GM23248 (cell line): ENCODE measurements at regions not wholly inside any gene's neighbourhood (a gene's known extent, or its start where the extent isn't known, plus 50 kb on each side); places are given as distances from the start of the nearest gene placed in this dataset.
A peak's percentile ranks its signal among the peaks of the same experiment; 100 is the strongest.

ENCODE experiments used
- DNase-seq: peaks from one replicate; pipeline ENCODE4 v3.0.0-alpha.2; 2015
- H2AFZ ChIP-seq: fragments of 200-600 bp; sonication (generic); 2 replicates; pipeline ENCODE4 v1.6.1; 2016; ENCODE audit warnings: antibody characterized with exemption
- H3F3A ChIP-seq: fragments of 200-600 bp; sonication (generic); 2 replicates; pipeline ENCODE4 v1.6.1; 2016; ENCODE audit warnings: mild to moderate bottlenecking, antibody characterized with exemption, mixed run types; ENCODE audit not compliant: insufficient read depth
- H3K27ac ChIP-seq: fragments of 200-600 bp; sonication (generic); 2 replicates; pipeline ENCODE4 v1.5.1; 2016; ENCODE audit warnings: mild to moderate bottlenecking
- H3K27me3 ChIP-seq: fragments of 200-600 bp; sonication (generic); replicated peaks from 2 replicates; pipeline ENCODE4 v1.6.1; 2016; ENCODE audit warnings: mild to moderate bottlenecking; ENCODE audit not compliant: insufficient read depth
- H3K36me3 ChIP-seq: fragments of 200-600 bp; sonication (generic); 2 replicates; pipeline ENCODE4 v1.6.1; 2016; ENCODE audit warnings: low read depth, mild to moderate bottlenecking
- H3K4me1 ChIP-seq: fragments of 200-600 bp; sonication (generic); 2 replicates; pipeline ENCODE4 v1.6.1; 2016; ENCODE audit warnings: mild to moderate bottlenecking; ENCODE audit not compliant: insufficient read depth
- H3K4me2 ChIP-seq: fragments of 200-600 bp; sonication (generic); one replicate; pipeline ENCODE4 v1.6.1; 2016; ENCODE audit warnings: mild to moderate bottlenecking; ENCODE audit not compliant: unreplicated experiment
- H3K4me3 ChIP-seq: fragments of 200-600 bp; sonication (generic); 2 replicates; pipeline ENCODE4 v1.5.1; 2016; ENCODE audit warnings: mild to moderate bottlenecking
- H3K79me2 ChIP-seq: fragments of 200-600 bp; sonication (generic); 2 replicates; pipeline ENCODE4 v1.6.1; 2016; ENCODE audit warnings: mild to moderate bottlenecking; ENCODE audit not compliant: insufficient read depth
- H3K9ac ChIP-seq: fragments of 200-600 bp; sonication (generic); 2 replicates; pipeline ENCODE4 v1.6.1; 2016; ENCODE audit warnings: mild to moderate bottlenecking
- H3K9me2 ChIP-seq: fragments of 200-600 bp; sonication (generic); 2 replicates; pipeline ENCODE4 v1.6.1; 2016; ENCODE audit warnings: mixed run types, mild to moderate bottlenecking, moderate library complexity; ENCODE audit not compliant: insufficient read depth
- H3K9me3 ChIP-seq: fragments of 200-600 bp; sonication (generic); one replicate; pipeline ENCODE4 v1.6.1; 2017; ENCODE audit warnings: low read depth
- H4K20me1 ChIP-seq: fragments of 200-600 bp; sonication (generic); 2 replicates; pipeline ENCODE4 v1.6.0; 2016; ENCODE audit not compliant: insufficient read depth
- EZH2 ChIP-seq: fragments of 200-600 bp; sonication (generic); IDR thresholded peaks from 2 replicates; pipeline ENCODE4 v1.6.1; 2018; ENCODE audit warnings: antibody characterized with exemption, mild to moderate bottlenecking; ENCODE audit not compliant: insufficient read depth, poor library complexity, severe bottlenecking
- EZH2phosphoT487 ChIP-seq: fragments of 200-600 bp; sonication (generic); IDR thresholded peaks from 2 replicates; pipeline ENCODE4 v1.6.1; 2018; ENCODE audit warnings: antibody characterized with exemption, moderate library complexity, mild to moderate bottlenecking, low read depth; ENCODE audit not compliant: insufficient read depth
- WGBS, 2 experiments: methylation state at CpG; one replicate each; pipeline ENCODE4 v1.1.6; 2015 to 2017; ENCODE audit warnings: low lambda C conversion rate in 2 of 2, low coverage in 1 of 2; ENCODE audit errors: missing lambda C conversion rate in 2 of 2; 5-methylcytosine and 5-hydroxymethylcytosine counted together
- in situ Hi-C: fragments of 300-500 bp; cut with MboI; formaldehyde crosslinking; loops from 2 replicates; pipeline ENCODE4 v1.15.0; 2020

GRCh38 chr6:144612811-144613210, 327.7 kb downstream of the UTRN start:
- no peaks in the 10 kb centered on the region for H3K79me2 ChIP-seq
- no peak overlapping the region for H3K27ac ChIP-seq
- no peak overlapping the region for H3K4me2 ChIP-seq
- H2AFZ ChIP-seq, result no peak overlapping the region
- no peak for TF ChIP-seq EZH2
- TF ChIP-seq EZH2phosphoT487, result no peak
- in situ Hi-C loops, result no loop called here
- WGBS, 2 experiments, result 58 to 63% methylated on average over 1 of the region's 1 CpG
- H3K4me3 ChIP-seq, result no peak overlapping the region
- no peaks in the 10 kb centered on the region for H3K27me3 ChIP-seq
- H3K4me1 ChIP-seq, result no peaks in the 10 kb centered on the region
- H3K36me3 ChIP-seq, result no peaks in the 10 kb centered on the region
- no peaks in the 10 kb centered on the region for H3K9me3 ChIP-seq
- H3K9me2 ChIP-seq, result peaks cover 5% of the 10 kb centered on the region; the same call in 1 of the 2 replicates
- H3F3A ChIP-seq, result no peaks in the 10 kb centered on the region
- no peaks in the 10 kb centered on the region for H4K20me1 ChIP-seq
- no peak for DNase-seq
- no peak overlapping the region for H3K9ac ChIP-seq

- Histone ChIP-seq H3K9ac (no peak overlapping the region), H3K27ac (no peak overlapping the region), H3K27me3 (no peaks in the 10 kb centered on the region), H3K9me3 (no peaks in the 10 kb centered on the region), H2AFZ (no peak overlapping the region), H3K79me2 (no peaks in the 10 kb centered on the region), H3K36me3 (no peaks in the 10 kb centered on the region), H3K4me2 (no peak overlapping the region), H3K9me2 (peaks cover 5% of the 10 kb centered on the region; the same call in 1 of the 2 replicates), H4K20me1 (no peaks in the 10 kb centered on the region), H3K4me1 (no peaks in the 10 kb centered on the region), H3F3A (no peaks in the 10 kb centered on the region), H3K4me3 (no peak overlapping the region)
- 90% methylated on average over 2 of the region's 2 CpGs for WGBS, 2 experiments
- TF ChIP-seq EZH2, result no peak
- TF ChIP-seq EZH2phosphoT487, result no peak
- peak; percentile 35 for DNase-seq
- in situ Hi-C loops, result no loop called here
These were observed 328.7 kb downstream of the UTRN start for GRCh38 chr6:144613859-144614258.

- H3F3A ChIP-seq, result no peaks in the 10 kb centered on the region
- 95 to 96% methylated on average over 2 of the region's 2 CpGs for WGBS, 2 experiments
- in situ Hi-C loops, result no loop called here
These were observed 330.7 kb downstream of the UTRN start for GRCh38 chr6:144615870-144616269.

GRCh38 chr6:144617191-144617590, 332.1 kb downstream of the UTRN start:
- Histone ChIP-seq H3F3A (no peaks in the 10 kb centered on the region), H3K9ac (no peak overlapping the region), H3K9me3 (no peaks in the 10 kb centered on the region), H2AFZ (no peak overlapping the region), H3K4me3 (no peak overlapping the region), H3K79me2 (peaks cover 4% of the 10 kb centered on the region; the same call in 1 of the 2 replicates), H3K27me3 (no peaks in the 10 kb centered on the region), H3K9me2 (peaks cover under 1% of the 10 kb centered on the region; the same call in 1 of the 2 replicates), H3K4me1 (no peaks in the 10 kb centered on the region), H3K36me3 (no peaks in the 10 kb centered on the region), H3K27ac (no peak overlapping the region), H3K4me2 (no peak overlapping the region), H4K20me1 (no peaks in the 10 kb centered on the region)
- DNase-seq, result no peak
- 45 to 47% methylated on average over 1 of the region's 1 CpG for WGBS, 2 experiments
- in situ Hi-C loops, result no loop called here
- TF ChIP-seq EZH2, result no peak

More at GRCh38 chr6:144615870-144616269, 330.7 kb downstream of the UTRN start:
- Histone ChIP-seq H3K79me2 (no peaks in the 10 kb centered on the region; the same call in 1 of the 2 replicates), H3K4me2 (no peak overlapping the region), H3K27ac (no peak overlapping the region), H3K9me3 (no peaks in the 10 kb centered on the region), H3K9me2 (peaks cover 5% of the 10 kb centered on the region; the same call in 1 of the 2 replicates), H4K20me1 (no peaks in the 10 kb centered on the region), H3K4me1 (no peaks in the 10 kb centered on the region), H3K36me3 (no peaks in the 10 kb centered on the region), H3K4me3 (no peak overlapping the region), H3K27me3 (no peaks in the 10 kb centered on the region), H2AFZ (no peak overlapping the region), H3K9ac (no peak overlapping the region)
- TF ChIP-seq EZH2 (no peak), EZH2phosphoT487 (no peak)
- DNase-seq, result no peak

DNA sequence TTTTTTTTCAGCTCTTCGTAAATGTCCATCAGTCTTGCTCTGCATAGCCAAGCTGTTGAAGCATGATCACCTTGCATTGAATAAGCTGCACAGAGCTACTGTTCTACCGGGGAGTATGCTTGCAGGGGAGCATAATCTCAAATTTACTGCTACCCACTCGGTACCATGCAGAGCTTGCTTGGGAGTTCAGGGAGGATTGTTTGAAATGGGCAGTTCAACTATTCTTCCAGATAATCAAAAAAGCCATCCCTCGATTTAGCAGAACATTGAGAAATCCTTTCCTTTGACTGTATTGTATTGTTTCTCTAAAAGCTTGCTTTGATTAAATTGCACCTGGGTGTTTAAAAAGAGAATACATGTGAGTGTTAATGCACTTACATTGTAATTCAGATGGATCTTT, 332.6 kb downstream of the UTRN start:
- in situ Hi-C loops, result no loop called here
- WGBS, 2 experiments, result 84% methylated on average over 4 of the region's 4 CpGs
- Histone ChIP-seq H3K27me3 (no peaks in the 10 kb centered on the region), H3K36me3 (no peaks in the 10 kb centered on the region), H3K4me2 (no peak overlapping the region), H3F3A (no peaks in the 10 kb centered on the region), H2AFZ (no peak overlapping the region), H4K20me1 (no peaks in the 10 kb centered on the region), H3K4me3 (no peak overlapping the region), H3K9me3 (no peaks in the 10 kb centered on the region), H3K27ac (no peak overlapping the region), H3K9ac (no peak overlapping the region), H3K79me2 (peaks cover 4% of the 10 kb centered on the region; the same call in 1 of the 2 replicates), H3K9me2 (no peaks in the 10 kb centered on the region), H3K4me1 (no peaks in the 10 kb centered on the region)
- no peak for DNase-seq
- TF ChIP-seq EZH2phosphoT487, result no peak
- TF ChIP-seq EZH2, result no peak
